ENCODE measurements at regions not wholly inside any gene's neighbourhood (a gene's known extent, or its start where the extent isn't known, plus 50 kb on each side); places are given as distances from the start of the nearest gene placed in this dataset.

DNA sequence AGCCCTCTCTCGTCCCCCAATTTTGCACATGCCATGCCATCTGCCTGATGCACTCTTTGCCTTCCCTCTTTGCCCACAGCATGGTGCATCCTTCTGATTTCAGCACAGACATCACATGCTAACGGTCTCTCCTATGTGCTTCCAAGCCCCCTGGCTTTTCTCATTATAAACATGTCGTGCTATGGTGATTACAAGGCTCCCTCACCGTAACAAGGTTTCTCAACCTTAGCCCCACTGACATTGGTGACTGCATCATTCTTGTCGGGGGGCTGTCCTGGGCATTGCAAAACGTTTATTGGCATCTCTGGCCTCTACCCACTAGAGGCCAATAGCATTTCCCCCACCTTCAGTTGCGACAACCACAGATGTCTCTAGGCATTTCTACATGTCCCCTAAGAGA is 187.2 kb downstream of the TFAP2C start:
- TF ChIP-seq, protein P1, sequence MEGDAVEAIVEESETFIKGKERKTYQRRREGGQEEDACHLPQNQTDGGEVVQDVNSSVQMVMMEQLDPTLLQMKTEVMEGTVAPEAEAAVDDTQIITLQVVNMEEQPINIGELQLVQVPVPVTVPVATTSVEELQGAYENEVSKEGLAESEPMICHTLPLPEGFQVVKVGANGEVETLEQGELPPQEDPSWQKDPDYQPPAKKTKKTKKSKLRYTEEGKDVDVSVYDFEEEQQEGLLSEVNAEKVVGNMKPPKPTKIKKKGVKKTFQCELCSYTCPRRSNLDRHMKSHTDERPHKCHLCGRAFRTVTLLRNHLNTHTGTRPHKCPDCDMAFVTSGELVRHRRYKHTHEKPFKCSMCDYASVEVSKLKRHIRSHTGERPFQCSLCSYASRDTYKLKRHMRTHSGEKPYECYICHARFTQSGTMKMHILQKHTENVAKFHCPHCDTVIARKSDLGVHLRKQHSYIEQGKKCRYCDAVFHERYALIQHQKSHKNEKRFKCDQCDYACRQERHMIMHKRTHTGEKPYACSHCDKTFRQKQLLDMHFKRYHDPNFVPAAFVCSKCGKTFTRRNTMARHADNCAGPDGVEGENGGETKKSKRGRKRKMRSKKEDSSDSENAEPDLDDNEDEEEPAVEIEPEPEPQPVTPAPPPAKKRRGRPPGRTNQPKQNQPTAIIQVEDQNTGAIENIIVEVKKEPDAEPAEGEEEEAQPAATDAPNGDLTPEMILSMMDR (conservative IDR thresholded peaks at IDR 0.05; ENCODE audit: low read depth, low read length), result no peak
- TF ChIP-seq EZH2 (IDR thresholded peaks at IDR 0.05; ENCODE audit: borderline replicate concordance, low read depth, low read length, poor library complexity, severe bottlenecking), result no peak
